Testis (tissue), 2 donors: ENCODE measurements at regions not wholly inside any gene's neighbourhood (a gene's known extent, or its start where the extent isn't known, plus 50 kb on each side); places are given as distances from the start of the nearest gene placed in this dataset.

Experiments
- POLR2A ChIP-seq: fragments of 450-650 bp; IDR thresholded peaks from one replicate; pipeline ENCODE4 v1.6.1; 2017; ENCODE audit warnings: antibody characterized with exemption, mild to moderate bottlenecking, moderate library complexity
- TF ChIP-seq, protein P1 (sequence below), 3 experiments: fragments of 450-650 bp in 2 of 3; fragments of 200-600 bp in 1 of 3; sonication (generic) in 1 of 3; IDR thresholded peaks; one replicate each; pipeline ENCODE4 v1.5.1; 2016 to 2019; ENCODE audit warnings: antibody characterized with exemption in 3 of 3, mild to moderate bottlenecking in 2 of 3, moderate library complexity in 1 of 3

- no peak for TF ChIP-seq POLR2A
- TF ChIP-seq, protein P1, sequence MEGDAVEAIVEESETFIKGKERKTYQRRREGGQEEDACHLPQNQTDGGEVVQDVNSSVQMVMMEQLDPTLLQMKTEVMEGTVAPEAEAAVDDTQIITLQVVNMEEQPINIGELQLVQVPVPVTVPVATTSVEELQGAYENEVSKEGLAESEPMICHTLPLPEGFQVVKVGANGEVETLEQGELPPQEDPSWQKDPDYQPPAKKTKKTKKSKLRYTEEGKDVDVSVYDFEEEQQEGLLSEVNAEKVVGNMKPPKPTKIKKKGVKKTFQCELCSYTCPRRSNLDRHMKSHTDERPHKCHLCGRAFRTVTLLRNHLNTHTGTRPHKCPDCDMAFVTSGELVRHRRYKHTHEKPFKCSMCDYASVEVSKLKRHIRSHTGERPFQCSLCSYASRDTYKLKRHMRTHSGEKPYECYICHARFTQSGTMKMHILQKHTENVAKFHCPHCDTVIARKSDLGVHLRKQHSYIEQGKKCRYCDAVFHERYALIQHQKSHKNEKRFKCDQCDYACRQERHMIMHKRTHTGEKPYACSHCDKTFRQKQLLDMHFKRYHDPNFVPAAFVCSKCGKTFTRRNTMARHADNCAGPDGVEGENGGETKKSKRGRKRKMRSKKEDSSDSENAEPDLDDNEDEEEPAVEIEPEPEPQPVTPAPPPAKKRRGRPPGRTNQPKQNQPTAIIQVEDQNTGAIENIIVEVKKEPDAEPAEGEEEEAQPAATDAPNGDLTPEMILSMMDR (IDR thresholded peaks at IDR 0.05): no peak
Observed at GRCh38 chr5:163222982-163223381, 214.4 kb upstream of the CCNG1 start.
